ENCODE measurements at regions not wholly inside any gene's neighbourhood (a gene's known extent, or its start where the extent isn't known, plus 50 kb on each side); places are given as distances from the start of the nearest gene placed in this dataset.

DNA sequence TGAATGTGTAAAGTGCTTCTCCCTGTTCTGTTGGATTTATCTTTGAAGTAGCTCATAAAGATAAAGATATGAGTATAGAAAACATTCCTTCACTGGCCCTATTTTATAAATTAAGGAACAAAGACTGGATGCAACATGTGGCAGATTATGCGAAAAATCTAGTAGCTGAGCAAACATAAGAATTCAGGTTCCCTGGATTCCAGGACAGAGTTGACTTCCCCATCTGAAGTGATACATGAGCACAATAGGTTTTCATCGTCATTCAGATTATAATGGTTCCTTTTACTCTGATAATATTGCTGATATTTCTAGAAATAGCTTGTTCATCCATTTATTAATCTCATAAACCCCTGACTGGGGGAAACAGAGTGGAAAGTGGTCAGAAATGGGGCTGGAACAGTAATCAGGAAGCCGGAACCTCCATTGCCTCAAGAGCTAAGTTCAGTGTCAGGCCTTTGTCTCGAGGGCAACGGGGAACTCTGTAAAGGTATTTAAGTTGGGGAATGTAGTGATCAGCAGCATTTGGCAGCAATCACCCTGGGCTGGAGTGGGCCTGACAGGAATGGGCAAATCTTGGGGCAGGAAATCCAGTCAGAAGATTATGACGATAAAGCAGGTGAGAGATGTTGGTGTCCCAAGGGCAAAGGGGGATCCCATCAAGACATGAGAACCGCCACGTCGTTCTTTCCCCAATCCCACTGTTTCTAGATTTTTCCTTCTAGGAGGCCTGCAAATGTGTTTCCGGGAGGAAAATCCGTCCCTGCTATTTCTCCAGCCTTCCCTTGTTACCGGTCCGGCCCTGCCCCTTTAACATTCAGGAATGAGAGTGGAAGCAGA lies 232.5 kb upstream of the SERP2 start:
- TF ChIP-seq POLR2AphosphoS5 (IDR thresholded peaks at IDR 0.05; ENCODE audit: low read depth, low read length): no peak
- TF ChIP-seq, protein P1, sequence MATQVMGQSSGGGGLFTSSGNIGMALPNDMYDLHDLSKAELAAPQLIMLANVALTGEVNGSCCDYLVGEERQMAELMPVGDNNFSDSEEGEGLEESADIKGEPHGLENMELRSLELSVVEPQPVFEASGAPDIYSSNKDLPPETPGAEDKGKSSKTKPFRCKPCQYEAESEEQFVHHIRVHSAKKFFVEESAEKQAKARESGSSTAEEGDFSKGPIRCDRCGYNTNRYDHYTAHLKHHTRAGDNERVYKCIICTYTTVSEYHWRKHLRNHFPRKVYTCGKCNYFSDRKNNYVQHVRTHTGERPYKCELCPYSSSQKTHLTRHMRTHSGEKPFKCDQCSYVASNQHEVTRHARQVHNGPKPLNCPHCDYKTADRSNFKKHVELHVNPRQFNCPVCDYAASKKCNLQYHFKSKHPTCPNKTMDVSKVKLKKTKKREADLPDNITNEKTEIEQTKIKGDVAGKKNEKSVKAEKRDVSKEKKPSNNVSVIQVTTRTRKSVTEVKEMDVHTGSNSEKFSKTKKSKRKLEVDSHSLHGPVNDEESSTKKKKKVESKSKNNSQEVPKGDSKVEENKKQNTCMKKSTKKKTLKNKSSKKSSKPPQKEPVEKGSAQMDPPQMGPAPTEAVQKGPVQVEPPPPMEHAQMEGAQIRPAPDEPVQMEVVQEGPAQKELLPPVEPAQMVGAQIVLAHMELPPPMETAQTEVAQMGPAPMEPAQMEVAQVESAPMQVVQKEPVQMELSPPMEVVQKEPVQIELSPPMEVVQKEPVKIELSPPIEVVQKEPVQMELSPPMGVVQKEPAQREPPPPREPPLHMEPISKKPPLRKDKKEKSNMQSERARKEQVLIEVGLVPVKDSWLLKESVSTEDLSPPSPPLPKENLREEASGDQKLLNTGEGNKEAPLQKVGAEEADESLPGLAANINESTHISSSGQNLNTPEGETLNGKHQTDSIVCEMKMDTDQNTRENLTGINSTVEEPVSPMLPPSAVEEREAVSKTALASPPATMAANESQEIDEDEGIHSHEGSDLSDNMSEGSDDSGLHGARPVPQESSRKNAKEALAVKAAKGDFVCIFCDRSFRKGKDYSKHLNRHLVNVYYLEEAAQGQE (IDR thresholded peaks at IDR 0.05; ENCODE audit: insufficient read depth in 1 of 2, low read depth in 2 of 2, low read length in 2 of 2): no peak
- no peak for TF ChIP-seq TAF1 (IDR thresholded peaks at IDR 0.05; ENCODE audit: borderline replicate concordance, insufficient read depth, low read length)

All from PFSK-1 (cell line).